HG03571 (cell line): ENCODE measurements at regions not wholly inside any gene's neighbourhood (a gene's known extent, or its start where the extent isn't known, plus 50 kb on each side); places are given as distances from the start of the nearest gene placed in this dataset.
"Not testable (repeated sequence)": the region's sequence is repeated elsewhere in the genome, so short reads cannot be mapped to it uniquely, and the experiment has no call there.

ENCODE experiments used
- ATAC-seq: cut with Tn5 transposase; IDR thresholded peaks from one replicate; pipeline ENCODE4 v1.9.1; 2021; ENCODE audit not compliant: unreplicated experiment

GRCh38 chr20:25852968-25853717 is 156.5 kb upstream of the ZNF337 start:
- not testable (repeated sequence) for ATAC-seq

- not testable (repeated sequence) for ATAC-seq
Measured at GRCh38 chr20:25850133-25850532, 153.5 kb upstream of the ZNF337 start.

- ATAC-seq: no peak
Measured at GRCh38 chr20:25848222-25848621, 151.6 kb upstream of the ZNF337 start.

- not testable (repeated sequence) for ATAC-seq
Measured at GRCh38 chr20:25844640-25845039, 148.0 kb upstream of the ZNF337 start.

GRCh38 chr20:25813511-25813910 is 116.9 kb upstream of the ZNF337 start:
- not testable (repeated sequence) for ATAC-seq

GRCh38 chr20:25798174-25798993 is 101.7 kb upstream of the ZNF337 start:
- not testable (repeated sequence) for ATAC-seq

- not testable (repeated sequence) for ATAC-seq
Measured at GRCh38 chr20:25797062-25797461, 100.4 kb upstream of the ZNF337 start.

GRCh38 chr20:25777241-25777640 is 80.6 kb upstream of the ZNF337 start:
- ATAC-seq: not testable (repeated sequence)

- ATAC-seq: not testable (repeated sequence)
Measured at GRCh38 chr20:25774711-25775110, 78.1 kb upstream of the ZNF337 start.

- ATAC-seq: not testable (repeated sequence)
Measured at GRCh38 chr20:25774203-25774602, 77.5 kb upstream of the ZNF337 start.

GRCh38 chr20:25772437-25772836 is 75.8 kb upstream of the ZNF337 start:
- not testable (repeated sequence) for ATAC-seq

- ATAC-seq: not testable (repeated sequence)
Measured at GRCh38 chr20:25771818-25772217, 75.2 kb upstream of the ZNF337 start.

- ATAC-seq: no peak
Measured at GRCh38 chr20:25761596-25761995, 64.9 kb upstream of the ZNF337 start.

- ATAC-seq: not testable (repeated sequence)
Measured at GRCh38 chr20:25761046-25761445, 64.4 kb upstream of the ZNF337 start.

GRCh38 chr20:25750765-25751696 is 54.4 kb upstream of the ZNF337 start:
- peak; percentile 80 for ATAC-seq

GRCh38 chr20:25750220-25750764 is 53.6 kb upstream of the ZNF337 start:
- no peak for ATAC-seq

GRCh38 chr20:25749649-25750048 is 53.0 kb upstream of the ZNF337 start:
- ATAC-seq: no peak
